GM18870 (cell line): ENCODE measurements at regions not wholly inside any gene's neighbourhood (a gene's known extent, or its start where the extent isn't known, plus 50 kb on each side); places are given as distances from the start of the nearest gene placed in this dataset.

Experiments
- ATAC-seq: cut with Tn5 transposase; IDR thresholded peaks from one replicate; pipeline ENCODE4 v1.9.1; 2021; ENCODE audit warnings: moderate library complexity; ENCODE audit not compliant: unreplicated experiment

GRCh38 chr4:105092356-105092755, 54.3 kb upstream of the TET2 start:
- no peak for ATAC-seq

- ATAC-seq, result no peak
Observed at GRCh38 chr4:105092768-105093167, 53.9 kb upstream of the TET2 start.

GRCh38 chr4:105093975-105094374, 52.7 kb upstream of the TET2 start:
- no peak for ATAC-seq
